HG02938 (cell line): ENCODE measurements at regions not wholly inside any gene's neighbourhood (a gene's known extent, or its start where the extent isn't known, plus 50 kb on each side); places are given as distances from the start of the nearest gene placed in this dataset.
"Not testable (repeated sequence)": the region's sequence is repeated elsewhere in the genome, so short reads cannot be mapped to it uniquely, and the experiment has no call there.

Experiments
- ATAC-seq: cut with Tn5 transposase; IDR thresholded peaks from one replicate; pipeline ENCODE4 v1.9.1; 2021; ENCODE audit warnings: mild to moderate bottlenecking, moderate library complexity; ENCODE audit not compliant: unreplicated experiment

DNA sequence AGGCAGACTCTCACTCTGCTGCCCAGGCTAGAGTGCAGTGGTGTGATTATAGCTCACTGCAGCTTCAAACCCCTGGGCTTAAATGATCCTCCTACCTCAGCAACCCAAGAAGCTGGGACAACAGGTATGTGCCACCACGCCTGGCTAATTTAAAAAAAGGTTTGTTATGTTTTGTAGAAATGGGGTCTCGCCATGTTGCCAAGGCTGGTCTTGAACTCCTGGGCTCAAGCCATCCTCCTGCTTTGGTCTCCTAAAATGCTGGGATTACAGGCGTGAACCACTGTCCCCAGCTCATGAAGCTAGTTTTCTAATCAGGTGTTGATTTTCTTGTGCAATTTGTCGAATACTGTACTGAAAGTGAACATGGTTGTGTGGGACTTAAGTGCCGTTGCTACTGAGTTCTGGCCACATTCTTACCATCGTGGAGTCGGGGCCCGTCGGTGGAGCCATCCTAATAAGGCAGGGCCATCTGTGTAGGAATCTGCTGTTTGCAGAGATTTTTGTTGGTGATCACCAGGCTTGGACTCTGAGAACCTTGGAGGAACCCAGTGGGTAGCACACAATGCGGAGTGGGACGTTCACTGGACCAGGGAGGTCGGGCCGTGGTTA lies 193.2 kb downstream of the GOLGA6L6 start:
- ATAC-seq, result no peak

DNA sequence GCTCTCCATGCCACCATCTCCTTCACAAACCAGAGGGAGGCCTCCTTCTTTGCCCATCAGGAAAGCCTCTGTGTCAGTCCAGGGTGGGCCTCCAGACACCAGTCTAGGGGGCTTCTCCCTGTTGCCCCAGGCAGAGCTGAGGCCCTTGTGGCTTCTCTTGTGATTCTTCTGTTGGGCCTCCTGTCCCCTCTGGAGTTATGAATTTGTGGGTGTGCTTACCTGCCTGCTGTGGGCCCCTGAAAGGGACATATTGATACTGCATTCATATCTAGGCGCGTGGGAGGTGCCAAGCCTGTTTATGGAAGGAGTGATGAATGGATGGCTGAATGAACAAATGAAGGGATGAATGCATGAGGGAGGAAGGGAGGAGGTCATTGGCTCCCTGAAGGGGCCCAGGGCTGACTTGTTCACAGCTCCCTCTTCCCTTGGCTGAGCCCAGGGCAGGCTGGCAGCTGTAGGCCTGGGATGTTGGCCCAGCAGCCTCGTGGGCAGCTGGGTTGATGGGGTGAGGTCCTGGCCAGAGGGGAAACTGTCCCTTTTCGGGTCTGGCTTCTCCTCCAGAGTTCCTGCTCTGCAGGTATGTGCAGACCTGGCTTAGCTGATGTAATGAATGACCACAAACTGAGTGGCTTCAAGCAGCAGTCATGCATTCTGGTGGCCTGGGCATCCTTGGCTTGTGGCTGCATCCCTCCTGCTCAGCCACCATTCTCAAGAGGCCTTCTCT lies 195.4 kb downstream of the GOLGA6L6 start:
- no peak for ATAC-seq

DNA sequence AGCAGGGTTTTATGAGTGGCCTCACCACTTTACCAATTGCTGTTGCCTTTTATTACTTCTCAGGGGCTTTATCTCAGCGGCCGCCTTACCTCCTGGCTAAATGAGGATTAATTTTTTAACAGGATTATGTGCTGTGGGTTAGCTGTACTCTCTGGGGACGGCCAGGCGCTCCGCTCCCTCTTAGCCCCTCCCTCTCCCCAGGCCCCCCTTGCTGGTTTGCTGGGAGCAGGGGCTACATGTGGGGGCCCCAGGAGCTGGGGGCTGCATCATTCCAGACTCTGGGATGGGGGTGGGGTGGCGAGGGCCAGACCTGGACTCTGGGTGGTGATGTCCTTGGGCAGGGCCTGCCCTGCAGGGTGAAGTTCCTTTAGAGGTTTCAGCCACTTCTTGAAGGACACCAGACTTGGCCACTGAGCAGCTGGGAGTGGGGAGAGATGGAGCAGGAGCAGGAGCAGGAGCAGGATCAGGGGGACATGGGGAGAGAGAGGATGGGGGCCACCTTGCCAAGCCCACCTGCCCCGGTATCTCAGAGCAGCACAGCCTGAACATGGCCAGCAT lies 196.1 kb downstream of the GOLGA6L6 start:
- no peak for ATAC-seq

DNA sequence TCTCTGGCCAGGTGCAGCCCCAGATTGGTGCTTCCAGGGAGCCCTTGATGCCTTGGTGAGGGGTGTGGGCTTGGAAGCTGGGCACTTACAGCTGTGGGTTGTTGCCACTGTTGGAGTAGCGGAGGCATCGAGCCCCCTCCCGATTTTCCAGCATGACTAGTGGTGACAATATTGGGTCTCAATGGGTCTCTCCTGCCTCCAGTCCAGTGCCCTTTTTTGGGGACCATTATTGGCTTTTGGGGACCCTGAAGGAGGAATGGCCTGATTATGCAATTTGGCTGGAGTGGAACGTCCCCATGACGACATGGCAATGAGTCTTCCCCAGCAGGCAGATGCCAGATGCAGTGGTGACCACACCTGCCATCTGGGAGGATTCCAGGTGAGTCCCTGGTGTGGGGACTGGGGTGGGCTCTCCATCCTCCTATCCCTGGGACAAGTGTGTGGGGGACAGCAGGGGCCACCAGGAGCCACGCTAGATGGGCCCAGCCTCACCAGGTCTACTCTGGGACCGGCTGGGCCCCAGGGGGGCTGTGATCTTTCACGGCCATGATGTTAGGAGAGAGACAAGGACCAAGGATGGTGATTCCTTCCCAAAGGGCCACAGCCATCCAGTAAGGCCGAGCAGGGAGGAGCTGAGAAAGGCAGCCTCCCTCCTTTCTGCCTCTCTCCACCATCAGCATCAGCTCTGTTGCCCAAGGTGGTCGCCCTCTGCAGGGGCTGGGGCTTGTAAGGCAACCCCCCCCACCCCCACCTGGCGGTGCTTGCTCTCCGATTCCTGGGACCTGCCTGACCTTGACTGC lies 196.8 kb downstream of the GOLGA6L6 start:
- no peak for ATAC-seq

DNA sequence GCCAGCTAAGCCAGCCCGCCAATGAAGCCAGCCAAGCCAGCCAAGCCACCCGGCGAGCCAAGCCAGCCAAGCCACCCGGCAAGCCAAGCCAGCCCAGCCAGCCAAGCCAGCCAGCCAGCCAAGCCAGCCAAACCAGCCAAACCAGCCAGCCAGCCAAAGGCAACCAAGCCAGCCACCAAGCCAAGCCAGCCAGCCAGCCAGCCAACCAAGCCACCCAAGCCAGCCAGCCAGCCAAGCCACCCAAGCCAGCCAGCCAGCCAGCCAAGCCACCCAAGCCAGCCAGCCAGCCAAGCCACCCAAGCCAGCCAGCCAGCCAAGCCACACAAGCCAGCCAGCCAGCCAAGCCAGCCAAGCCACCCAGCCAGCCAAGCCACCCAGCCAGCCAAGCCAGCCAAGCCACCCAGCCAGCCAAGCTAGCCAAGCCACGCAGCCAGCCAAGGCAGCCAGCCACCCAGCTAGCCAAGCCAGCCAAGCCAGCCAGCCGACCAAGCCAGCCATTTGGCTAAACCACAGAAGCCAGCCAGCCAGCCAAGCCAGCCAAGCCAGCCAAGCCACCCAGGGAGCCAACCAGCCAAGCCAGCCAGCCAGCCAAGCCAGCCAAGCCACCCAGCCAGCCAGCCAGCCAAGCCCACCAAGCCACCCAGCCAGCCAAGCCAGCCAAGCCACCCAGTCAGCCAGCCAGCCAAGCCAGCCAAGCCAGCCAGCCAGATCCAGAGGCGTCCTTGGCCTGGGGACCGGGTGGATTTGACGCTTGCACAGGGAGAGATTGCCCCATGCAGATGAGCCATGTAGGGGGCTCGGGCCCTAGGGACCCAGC lies 198.0 kb downstream of the GOLGA6L6 start:
- not testable (repeated sequence) for ATAC-seq

DNA sequence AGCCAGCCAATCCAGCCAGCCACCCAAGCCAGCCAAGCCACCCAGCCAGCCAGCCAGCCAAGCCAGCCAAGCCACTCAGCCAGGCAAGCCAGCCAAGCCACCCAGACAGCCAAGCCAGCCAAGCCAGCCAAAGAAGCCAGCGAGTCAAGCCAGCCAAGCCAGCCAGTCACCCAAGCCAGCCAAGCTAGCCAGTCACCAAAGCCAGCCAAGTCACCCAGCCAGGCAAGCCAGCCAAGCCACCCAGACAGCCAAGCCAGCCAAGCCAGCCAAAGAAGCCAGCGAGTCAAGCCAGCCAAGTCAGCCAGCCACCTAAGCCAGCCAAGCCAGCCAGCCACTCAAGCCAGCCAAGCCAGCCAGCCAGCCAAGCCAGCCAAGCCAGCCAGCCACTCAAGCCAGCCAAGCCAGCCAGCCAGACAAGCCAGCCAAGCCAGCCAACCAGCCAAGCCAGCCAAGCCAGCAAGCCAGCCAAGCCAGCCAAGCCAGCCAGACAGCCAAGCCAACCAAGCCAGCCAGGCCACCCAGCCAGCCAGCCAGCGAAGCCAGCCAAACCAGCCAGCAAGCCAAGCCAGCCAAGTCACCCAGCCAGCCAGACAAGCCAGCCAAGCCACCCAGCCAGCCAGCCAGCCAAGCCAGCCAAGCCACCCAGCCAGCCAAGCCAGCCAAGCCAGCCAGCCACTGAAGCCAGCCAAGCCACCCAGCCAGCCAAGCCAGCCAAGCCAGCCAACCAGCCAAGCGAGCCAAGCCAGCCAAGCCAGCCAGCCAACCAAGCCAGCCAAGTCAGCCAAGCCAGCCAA lies 198.8 kb downstream of the GOLGA6L6 start:
- ATAC-seq, result not testable (repeated sequence)

DNA sequence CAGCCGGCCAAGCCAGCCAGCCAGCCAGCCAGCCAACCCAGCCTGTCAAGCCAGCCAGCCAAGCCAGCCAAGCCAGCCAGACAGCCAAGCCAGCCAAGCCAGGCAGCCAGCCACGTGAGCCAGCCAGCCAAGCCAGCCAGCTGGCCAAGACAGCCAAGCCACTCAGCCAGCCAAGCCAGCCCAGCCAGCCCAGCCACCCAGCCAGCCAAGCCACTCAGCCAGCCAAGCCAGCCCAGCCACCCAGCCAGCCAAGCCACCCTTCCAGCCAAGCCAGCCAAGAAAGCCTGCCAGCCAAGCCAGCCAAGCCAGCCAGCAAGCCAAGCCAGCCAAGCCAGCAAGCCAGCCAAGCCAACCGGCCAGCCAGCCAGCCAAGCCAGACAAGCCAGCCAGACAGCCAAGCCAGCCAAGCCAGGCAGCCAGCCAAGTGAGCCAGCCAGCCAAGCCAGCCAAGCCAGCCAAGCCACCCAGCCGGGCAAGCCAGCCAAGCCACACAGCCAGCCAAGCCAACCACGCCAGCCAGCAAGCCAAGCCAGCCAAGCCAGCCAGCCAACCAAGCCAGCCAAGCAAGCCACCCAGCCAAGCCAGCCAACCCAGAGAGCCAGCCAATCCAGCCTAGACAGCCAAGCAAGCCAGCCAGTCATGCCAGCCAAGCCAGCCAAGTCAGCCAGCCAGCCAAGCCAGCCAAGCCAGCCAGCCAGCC lies 199.5 kb downstream of the GOLGA6L6 start:
- no peak for ATAC-seq

DNA sequence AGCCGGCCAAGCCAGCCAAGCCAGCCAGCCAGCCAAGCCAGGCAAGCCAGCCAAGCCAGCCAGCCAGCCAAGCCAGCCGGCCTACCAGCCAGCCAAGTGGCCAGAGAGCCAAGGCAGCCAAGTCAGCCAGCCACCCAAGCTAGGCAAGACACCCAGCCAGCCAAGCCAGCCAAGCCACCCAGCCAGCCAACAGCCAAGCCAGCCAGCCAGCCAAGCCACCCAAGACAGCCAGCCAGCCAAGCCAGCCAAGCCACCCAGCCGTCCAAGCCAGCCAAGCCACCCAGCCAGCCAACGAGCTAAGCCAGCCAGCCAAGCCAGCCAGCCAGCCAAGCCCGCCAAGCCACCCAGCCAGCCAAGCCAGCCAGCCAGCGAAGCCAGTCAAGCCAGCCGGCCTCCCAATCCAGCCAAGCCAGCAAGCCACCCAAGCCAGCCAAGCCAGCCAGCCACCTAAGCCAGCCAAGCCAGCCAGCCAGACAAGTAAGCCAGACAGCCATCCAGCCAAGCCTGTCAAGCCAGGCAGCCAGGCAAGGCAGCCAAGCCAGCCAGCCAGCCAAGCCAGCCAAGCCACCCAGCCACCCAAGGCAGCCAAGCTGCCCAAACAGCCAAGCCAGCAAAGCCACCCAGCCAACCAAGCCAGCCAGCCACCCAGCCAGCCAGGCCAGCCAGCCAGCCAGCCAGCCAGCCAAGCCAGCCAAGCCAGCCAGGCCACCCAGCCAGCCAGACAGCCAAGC lies 200.5 kb downstream of the GOLGA6L6 start:
- no peak for ATAC-seq

DNA sequence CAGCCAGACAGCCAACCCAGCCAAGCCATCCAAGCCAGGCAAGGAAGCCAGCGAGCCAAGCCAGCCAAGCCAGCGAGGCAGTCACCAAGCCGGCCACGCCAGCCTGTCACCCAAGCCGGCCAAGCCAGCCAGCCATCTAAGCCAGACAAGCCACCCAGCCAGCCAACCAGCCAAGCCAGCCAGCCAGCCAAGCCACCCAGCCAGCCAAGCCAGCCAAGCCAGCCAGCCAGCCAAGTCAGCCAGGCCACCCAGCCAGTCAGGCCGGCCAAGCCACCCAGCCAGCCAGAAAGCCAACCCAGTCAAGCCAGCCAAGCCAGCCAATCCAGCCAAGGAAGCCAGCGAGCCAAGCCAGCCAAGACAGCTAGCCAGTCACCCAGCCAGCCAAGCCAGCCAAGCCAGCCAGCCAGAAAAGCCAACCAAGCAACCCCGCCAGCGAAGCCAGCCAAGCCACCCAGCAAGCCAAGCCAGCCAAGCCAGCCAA lies 201.2 kb downstream of the GOLGA6L6 start:
- no peak for ATAC-seq

DNA sequence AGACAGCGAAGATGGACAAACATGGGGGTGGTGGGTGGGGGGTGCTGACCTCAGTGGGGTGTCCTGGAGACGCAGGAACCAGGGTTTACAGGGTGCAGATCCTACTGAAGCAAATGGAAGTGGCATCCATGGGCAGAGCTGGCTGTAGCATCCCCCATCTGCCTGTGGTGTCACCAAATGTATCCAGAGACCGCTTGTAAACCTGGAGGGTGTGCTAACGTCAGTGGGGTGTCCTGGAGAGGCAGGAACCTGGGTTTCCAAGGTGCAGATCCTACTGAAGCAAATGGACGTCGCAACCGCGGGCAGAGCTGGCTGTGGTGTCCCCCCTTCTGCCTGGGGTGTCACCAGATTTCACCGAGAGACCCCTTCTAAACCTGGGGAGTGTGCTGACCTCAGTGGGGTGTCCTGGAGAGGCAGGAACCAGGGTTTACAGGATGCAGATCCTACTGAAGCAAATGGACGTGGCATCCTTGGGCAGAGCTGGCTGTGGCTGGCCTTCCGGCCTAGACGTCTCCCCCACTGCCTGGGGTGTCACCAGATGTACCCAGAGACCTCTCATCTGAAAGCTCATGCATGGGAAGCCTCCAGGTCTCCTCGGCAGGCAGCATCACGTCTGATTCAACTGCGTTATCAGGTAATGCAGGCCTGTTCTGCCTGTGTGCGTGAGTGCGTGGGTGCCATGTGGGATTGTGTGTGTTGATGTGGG lies 202.4 kb downstream of the GOLGA6L6 start:
- ATAC-seq, result not testable (repeated sequence)

DNA sequence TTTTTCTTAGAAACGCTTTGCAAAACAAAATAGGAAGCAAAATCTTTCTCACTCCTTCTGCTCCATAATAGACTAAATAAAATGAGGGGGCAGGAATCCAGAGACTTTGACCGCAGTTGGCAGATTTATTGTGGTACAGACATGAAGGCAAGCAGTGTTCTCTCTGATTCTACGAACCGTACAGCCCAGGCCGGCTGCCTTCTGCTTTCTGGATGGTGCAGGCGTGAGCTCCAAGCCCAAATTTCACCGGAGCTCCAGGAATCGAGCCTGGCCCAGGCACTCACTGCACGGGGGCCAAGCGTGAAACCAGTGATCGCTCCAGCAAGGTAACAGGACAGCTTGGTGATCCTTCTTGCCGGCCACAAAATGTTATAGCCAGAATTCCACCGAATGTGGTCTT lies 202.9 kb downstream of the GOLGA6L6 start:
- not testable (repeated sequence) for ATAC-seq

DNA sequence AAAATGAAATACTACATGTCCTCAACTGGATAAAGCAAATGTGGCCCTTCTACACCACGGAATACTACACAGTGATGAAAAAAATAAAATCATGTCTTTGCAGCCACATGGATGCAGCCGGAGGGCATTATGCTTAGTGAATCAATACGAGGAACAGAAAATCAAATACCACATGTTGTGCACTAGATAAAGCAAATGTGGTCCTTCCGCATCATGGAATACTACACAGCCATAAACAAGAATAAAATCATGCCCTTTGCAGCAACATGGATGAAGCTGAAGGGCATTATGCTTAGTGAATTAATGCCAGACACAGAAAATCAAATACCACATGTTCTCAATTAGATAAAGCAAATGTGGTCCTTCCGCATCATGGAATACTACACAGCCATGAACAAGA lies 204.4 kb downstream of the GOLGA6L6 start:
- ATAC-seq, result not testable (repeated sequence)

DNA sequence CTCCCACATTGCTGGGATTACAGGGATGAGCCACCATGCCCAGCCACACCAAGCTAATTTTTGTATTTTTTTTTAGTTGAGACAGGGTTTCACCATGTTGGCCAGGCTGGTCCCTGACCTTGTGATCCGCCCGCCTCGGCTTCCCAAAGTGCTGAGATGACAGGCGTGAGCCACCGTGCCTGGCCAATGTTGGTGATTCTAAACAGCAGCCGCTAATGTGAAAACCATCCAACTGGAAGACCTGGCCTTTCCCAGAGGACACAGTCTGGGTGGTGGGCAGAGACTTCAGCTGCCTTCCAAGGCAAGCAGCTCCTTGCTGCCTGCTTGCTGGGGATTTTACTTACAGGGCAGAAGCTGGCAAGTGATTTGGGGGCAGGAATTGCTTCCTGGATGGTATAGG lies 207.1 kb downstream of the GOLGA6L6 start:
- ATAC-seq, result not testable (repeated sequence)

DNA sequence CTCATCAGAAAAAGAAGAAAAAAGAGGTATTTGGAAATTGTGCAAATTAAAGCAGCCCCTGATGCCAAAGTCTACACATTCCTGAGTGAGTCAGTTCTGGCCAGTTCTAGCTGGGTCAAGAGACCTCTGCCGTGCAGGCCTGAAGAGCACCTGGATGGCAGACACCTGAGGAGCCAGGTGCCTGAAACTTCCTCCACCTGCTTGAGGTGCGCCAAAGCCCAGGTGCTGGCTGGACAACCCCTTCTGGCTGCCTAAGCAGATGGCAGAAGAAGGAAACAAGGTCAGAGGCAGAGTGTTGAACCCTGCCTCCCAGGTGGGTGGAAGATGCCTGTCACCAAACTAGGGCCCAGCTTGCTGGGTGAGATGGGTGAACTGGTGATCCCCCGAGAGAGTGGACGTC lies 215.8 kb downstream of the GOLGA6L6 start:
- ATAC-seq, result not testable (repeated sequence)

DNA sequence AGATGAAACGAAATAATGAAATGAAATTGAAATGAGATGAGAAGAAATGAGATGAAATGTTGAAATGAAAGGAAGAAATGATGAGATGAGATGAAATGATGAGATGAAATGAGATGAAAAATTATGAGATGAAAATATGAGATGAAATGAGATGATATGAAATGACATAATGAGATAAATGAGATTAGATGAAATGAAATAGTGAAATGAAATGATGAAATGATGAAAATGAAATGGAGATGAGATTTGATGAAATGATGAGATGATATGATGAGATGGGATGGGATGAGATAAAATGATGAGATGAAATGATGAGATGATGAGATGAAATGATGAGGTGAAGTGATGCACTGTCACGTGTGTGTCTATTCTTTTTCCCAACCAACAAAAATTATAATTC lies 224.5 kb downstream of the GOLGA6L6 start:
- not testable (repeated sequence) for ATAC-seq

DNA sequence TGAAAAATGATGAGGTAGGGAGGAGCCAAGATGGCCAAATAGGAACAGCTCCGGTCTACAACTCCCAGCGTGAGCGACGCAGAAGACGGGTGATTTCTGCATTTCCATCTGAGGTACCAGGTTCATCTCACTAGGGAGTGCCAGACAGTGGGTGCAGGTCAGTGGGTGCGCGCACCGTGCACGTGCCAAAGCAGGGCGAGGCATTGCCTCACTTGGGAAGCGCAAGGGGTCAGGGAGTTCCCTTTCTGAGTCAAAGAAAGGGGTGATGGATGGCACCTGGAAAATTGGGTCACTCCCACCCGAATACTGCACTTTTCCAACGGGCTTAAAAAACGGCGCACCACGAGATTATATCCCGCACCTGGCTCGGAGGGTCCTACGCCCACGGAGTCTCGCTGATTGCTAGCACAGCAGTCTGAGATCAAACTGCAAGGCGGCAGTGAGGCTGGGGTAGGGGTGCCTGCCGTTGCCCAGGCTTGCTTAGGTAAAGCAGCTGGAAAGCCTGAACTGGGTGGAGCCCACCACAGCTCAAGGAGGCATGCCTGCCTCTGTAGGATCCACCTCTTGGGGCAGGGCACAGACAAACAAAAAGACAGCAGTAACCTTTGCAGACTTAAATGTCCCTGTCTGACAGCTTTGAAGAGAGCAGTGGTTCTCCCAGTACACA lies 230.5 kb downstream of the GOLGA6L6 start:
- not testable (repeated sequence) for ATAC-seq

DNA sequence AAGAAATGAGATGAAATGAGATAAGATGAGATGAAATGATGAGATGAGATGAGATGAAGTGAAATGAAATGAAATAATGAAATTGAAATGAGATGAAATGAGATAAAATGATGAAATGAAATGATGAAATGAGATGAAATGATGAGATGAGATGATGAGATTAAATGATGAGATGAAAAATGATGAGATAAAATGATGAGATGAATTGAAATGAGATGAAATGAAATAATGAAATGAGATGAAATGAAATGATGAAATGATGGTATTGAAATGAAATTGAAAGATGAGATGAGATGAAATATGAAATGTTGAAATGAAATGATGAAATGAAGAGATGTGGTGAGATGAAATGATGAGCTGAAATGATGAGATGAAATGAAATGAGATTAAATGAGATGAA lies 231.0 kb downstream of the GOLGA6L6 start:
- ATAC-seq, result no peak
